ENCODE measurements at regions not wholly inside any gene's neighbourhood (a gene's known extent, or its start where the extent isn't known, plus 50 kb on each side); places are given as distances from the start of the nearest gene placed in this dataset.

- TF ChIP-seq EP300 (IDR thresholded peaks at IDR 0.05) (no peak), CTCF (IDR thresholded peaks at IDR 0.05) (peak in 3 of 7 experiments; percentile 15 to 30 (median 28)), POLR2A (IDR thresholded peaks at IDR 0.05) (no peak)
Measured at GRCh38 chr1:177355575-177355974, 184.8 kb downstream of the BRINP2 start.
